Epithelial cell of proximal tubule (primary cell): ENCODE measurements at regions not wholly inside any gene's neighbourhood (a gene's known extent, or its start where the extent isn't known, plus 50 kb on each side); places are given as distances from the start of the nearest gene placed in this dataset.

Source experiments
- DNase-seq: peaks from one replicate; pipeline ENCODE4 v3.0.0-alpha.2; 2011; ENCODE audit warnings: low read depth
- H3K4me3 ChIP-seq: 2 replicates; pipeline ENCODE4 v1.5.1; 2011; ENCODE audit warnings: low read depth, mild to moderate bottlenecking, low read length
- TF ChIP-seq, protein P1 (sequence below): conservative IDR thresholded peaks from 2 replicates; pipeline ENCODE4 v1.5.1; 2012; ENCODE audit warnings: low read depth, mild to moderate bottlenecking, low read length

DNA sequence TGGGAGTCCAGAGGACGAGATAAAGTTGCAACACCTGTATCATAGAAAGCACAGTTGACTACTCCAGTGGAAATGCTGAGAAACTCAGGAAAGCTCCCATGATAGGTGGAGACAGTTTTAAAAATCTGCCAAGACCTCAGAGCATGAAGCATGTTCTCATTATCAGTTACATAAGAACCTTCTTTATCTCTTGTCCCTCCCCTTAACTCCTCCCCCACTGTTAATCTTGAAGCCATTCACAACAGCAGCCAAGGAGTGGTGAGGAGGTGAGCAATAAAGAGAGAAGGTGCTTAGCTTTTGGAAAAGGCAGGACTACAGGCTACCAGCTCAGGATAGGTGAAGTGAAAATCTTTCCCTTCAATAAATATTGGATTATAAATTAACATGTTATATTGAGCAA is 657.9 kb downstream of the NYAP2 start:
- no peak for DNase-seq
- no peak overlapping the region for H3K4me3 ChIP-seq
- TF ChIP-seq, protein P1, sequence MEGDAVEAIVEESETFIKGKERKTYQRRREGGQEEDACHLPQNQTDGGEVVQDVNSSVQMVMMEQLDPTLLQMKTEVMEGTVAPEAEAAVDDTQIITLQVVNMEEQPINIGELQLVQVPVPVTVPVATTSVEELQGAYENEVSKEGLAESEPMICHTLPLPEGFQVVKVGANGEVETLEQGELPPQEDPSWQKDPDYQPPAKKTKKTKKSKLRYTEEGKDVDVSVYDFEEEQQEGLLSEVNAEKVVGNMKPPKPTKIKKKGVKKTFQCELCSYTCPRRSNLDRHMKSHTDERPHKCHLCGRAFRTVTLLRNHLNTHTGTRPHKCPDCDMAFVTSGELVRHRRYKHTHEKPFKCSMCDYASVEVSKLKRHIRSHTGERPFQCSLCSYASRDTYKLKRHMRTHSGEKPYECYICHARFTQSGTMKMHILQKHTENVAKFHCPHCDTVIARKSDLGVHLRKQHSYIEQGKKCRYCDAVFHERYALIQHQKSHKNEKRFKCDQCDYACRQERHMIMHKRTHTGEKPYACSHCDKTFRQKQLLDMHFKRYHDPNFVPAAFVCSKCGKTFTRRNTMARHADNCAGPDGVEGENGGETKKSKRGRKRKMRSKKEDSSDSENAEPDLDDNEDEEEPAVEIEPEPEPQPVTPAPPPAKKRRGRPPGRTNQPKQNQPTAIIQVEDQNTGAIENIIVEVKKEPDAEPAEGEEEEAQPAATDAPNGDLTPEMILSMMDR: no peak

DNA sequence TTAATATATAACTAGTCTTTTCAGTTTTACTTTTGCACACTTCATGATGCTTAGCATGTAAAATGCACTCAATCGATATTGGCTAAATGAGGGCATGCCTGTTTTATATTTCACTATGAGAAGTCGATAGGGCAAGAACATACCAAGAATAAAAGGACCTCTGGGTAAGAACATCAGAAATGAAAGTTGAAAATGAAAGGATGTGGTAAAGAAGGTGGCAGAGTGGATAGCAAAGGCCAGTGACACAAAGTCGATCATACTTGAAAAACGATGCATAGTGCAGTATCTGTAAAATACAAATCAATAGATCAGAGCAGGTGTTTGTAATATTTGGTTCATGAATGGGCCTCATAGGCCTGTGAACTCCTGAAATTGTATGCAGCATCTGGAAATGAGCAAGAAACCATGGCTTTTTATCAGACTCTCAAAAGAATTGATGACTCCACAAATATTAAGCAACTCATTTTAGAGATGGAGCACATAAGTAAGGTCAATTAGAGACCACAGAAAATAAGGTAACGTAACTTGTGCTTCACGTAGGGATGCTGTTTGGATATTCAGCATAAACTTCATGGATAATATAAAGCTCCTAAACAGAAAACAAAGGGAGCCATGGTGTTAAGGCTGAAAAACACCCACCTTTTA is 653.4 kb downstream of the NYAP2 start:
- H3K4me3 ChIP-seq: no peak overlapping the region
- TF ChIP-seq, protein P1: no peak
- no peak for DNase-seq

DNA sequence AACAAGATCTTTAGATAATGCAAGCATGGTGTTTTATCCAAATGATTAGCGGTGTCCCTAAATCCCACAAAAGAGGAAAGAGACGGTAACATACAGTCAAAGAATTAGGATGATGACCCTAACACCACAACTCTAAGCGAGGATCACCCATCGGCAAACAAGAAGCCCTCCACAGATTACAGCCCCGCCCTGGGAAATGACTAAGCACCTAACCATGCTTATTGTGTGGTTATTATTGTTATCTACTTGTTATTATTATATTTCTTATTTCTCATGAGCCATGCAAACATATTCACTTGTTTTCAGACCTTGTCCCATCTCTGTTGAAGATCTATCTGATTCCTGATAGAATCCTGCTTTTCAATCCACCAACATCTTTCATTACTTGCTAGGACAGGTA is 651.3 kb downstream of the NYAP2 start:
- no peak for DNase-seq
- H3K4me3 ChIP-seq: no peak overlapping the region
- TF ChIP-seq, protein P1: no peak

DNA sequence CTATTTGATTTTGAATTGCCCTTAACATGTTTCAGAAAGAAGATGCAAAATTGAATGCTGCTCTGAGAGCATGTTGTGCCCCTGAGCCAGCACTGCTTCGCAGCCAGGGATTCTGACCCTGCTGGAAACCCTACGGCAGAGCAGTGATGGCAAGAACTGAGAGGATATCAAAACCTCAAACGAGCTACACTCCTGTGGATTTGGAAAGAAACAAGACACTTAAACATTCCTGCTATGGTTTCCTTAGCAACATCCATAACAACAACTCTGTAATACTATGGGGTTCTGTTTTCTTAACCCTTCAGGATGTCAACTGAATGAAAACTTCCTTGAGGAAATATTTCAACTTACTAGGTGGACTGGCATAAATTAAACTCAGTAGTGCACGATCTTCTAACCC is 649.1 kb downstream of the NYAP2 start:
- TF ChIP-seq, protein P1: no peak
- no peak for DNase-seq
- no peak overlapping the region for H3K4me3 ChIP-seq

DNA sequence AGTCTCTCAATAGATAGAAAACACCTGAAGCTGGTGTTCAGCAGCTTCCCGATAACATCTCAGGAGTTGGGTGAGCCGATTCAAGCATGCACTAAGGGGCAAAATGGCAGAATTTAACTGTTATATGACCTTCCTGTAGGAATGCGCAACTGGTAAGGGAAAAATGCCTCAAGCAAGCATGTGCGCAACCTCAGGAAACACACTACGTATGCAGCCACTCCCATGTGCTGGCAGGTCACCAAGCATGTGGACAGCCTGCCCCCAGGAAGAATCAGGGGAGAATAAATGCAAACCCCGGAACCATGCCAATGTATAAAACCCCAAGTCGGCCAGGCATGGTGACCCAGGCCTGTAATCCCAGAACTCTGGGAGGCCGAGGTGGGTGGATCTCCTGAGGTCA is 645.6 kb downstream of the NYAP2 start:
- TF ChIP-seq, protein P1: no peak
- H3K4me3 ChIP-seq: no peak overlapping the region

DNA sequence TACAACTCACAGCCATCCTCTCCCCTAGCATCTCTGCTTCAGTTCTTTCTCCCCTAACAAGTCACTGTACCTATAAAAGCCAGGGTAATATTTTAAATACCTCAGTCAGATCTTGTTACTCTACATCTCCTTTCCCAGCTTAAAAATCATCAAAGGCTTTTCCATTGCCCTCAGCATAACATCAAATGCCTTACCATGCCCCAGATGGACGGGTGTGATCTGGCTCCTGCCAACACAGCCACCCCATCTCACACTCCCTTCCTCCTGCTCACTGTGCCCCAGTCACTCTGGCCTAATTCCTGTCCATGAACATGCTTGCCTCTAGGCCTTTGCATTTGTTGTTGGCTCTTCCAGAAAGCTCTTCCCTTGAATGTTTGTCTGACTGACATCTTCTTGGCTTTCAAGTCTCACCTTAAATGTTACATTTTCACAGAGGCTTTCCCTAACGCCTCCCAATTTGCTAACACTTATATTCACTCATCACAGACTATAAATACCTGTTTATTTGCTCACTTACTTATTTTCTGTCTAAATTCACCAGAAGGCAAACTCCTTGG is 640.9 kb downstream of the NYAP2 start:
- no peak overlapping the region for H3K4me3 ChIP-seq
- TF ChIP-seq, protein P1: no peak
- no peak for DNase-seq

More for the DNA sequence above, 645.6 kb downstream of the NYAP2 start:
- DNase-seq: no peak

DNA sequence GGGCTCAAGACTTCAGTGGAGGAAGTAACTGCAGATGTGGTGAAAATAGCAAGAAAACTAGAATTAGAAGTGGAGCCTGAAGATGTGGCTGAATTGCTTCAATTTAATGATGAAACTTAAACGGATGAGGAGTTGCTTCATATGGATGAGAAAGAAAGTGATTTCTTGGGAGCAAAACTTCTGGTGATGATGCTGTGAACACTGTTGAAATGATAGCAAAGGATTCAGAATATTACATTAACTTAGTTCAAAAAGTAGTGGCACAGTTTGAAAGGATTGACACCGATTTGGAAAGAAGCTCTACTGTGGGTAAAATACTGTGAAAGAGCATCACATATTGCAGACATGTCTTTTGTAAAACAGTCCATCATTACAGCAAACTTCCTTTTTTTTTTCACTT is 638.0 kb downstream of the NYAP2 start:
- H3K4me3 ChIP-seq: no peak overlapping the region
- no peak for DNase-seq
- TF ChIP-seq, protein P1: no peak
